BE2C (cell line): ENCODE measurements at regions not wholly inside any gene's neighbourhood (a gene's known extent, or its start where the extent isn't known, plus 50 kb on each side); places are given as distances from the start of the nearest gene placed in this dataset.
"Not testable (repeated sequence)": the region's sequence is repeated elsewhere in the genome, so short reads cannot be mapped to it uniquely, and the experiment has no call there.

ENCODE experiments used
- DNase-seq: peaks from one replicate; pipeline ENCODE4 v3.0.0-alpha.2; 2020
- H3K27me3 ChIP-seq: fragments of 250-450 bp; sonication (Bioruptor Pico); 2 replicates; pipeline ENCODE4 v1.5.1; 2020; ENCODE audit warnings: mild to moderate bottlenecking
- H3K36me3 ChIP-seq: fragments of 250-450 bp; sonication (Bioruptor Pico); 2 replicates; pipeline ENCODE4 v1.5.1; 2020; ENCODE audit warnings: mild to moderate bottlenecking
- H3K4me1 ChIP-seq: fragments of 250-450 bp; sonication (Bioruptor Pico); 2 replicates; pipeline ENCODE4 v1.5.1; 2020
- H3K4me3 ChIP-seq: 2 replicates; pipeline ENCODE4 v1.5.1; 2011; ENCODE audit warnings: low read depth, low read length
- H3K9me3 ChIP-seq: fragments of 250-450 bp; sonication (Bioruptor Pico); 2 replicates; pipeline ENCODE4 v1.5.1; 2020
- CTCF ChIP-seq: IDR thresholded peaks from 2 replicates; pipeline ENCODE4 v1.5.1; 2012; ENCODE audit warnings: mild to moderate bottlenecking, low read depth, low read length

GRCh38 chr7:23938937-23939552 is 229.0 kb downstream of the STK31 start:
- TF ChIP-seq CTCF: peak; percentile 75
- H3K9me3 ChIP-seq: no peaks in the 10 kb centered on the region
- H3K27me3 ChIP-seq: no peaks in the 10 kb centered on the region
- H3K36me3 ChIP-seq: no peaks in the 10 kb centered on the region
- H3K4me3 ChIP-seq: no peak overlapping the region
- peak; percentile 49 for DNase-seq
- peaks cover 4% of the 10 kb centered on the region; the same call in 1 of the 2 replicates for H3K4me1 ChIP-seq

GRCh38 chr7:23939747-23940146 is 229.7 kb downstream of the STK31 start:
- not testable (repeated sequence) for H3K27me3 ChIP-seq, H3K9me3 ChIP-seq, H3K4me1 ChIP-seq, H3K4me3 ChIP-seq, H3K36me3 ChIP-seq, DNase-seq

- Histone ChIP-seq H3K27me3 (no peaks in the 10 kb centered on the region), H3K4me1 (peaks cover 4% of the 10 kb centered on the region; the same call in 1 of the 2 replicates), H3K9me3 (no peaks in the 10 kb centered on the region), H3K36me3 (no peaks in the 10 kb centered on the region), H3K4me3 (no peak overlapping the region)
- TF ChIP-seq CTCF: no peak
- DNase-seq: no peak
These were observed 231.5 kb downstream of the STK31 start for GRCh38 chr7:23941551-23941950.

- no peak for TF ChIP-seq CTCF
- peaks cover 4% of the 10 kb centered on the region; the same call in 1 of the 2 replicates for H3K4me1 ChIP-seq
- H3K4me3 ChIP-seq: no peak overlapping the region
- no peaks in the 10 kb centered on the region for H3K27me3 ChIP-seq
- H3K9me3 ChIP-seq: no peaks in the 10 kb centered on the region
- H3K36me3 ChIP-seq: no peaks in the 10 kb centered on the region
- DNase-seq: no peak
These were observed 232.0 kb downstream of the STK31 start for GRCh38 chr7:23942032-23942431.

- TF ChIP-seq CTCF: no peak
- Histone ChIP-seq H3K4me1 (no peaks in the 10 kb centered on the region), H3K4me3 (no peak overlapping the region), H3K36me3 (no peaks in the 10 kb centered on the region), H3K9me3 (no peaks in the 10 kb centered on the region), H3K27me3 (no peaks in the 10 kb centered on the region)
- DNase-seq: no peak
These were observed 234.1 kb downstream of the STK31 start for GRCh38 chr7:23944131-23944530.

GRCh38 chr7:23945472-23945871 is 235.5 kb downstream of the STK31 start:
- TF ChIP-seq CTCF: no peak
- no peak overlapping the region for H3K4me3 ChIP-seq
- H3K4me1 ChIP-seq: no peaks in the 10 kb centered on the region
- no peaks in the 10 kb centered on the region for H3K9me3 ChIP-seq
- no peaks in the 10 kb centered on the region for H3K27me3 ChIP-seq
- no peaks in the 10 kb centered on the region for H3K36me3 ChIP-seq
- DNase-seq: no peak

- no peaks in the 10 kb centered on the region for H3K9me3 ChIP-seq
- H3K4me1 ChIP-seq: no peaks in the 10 kb centered on the region
- no peaks in the 10 kb centered on the region for H3K27me3 ChIP-seq
- no peak for TF ChIP-seq CTCF
- DNase-seq: no peak
- no peaks in the 10 kb centered on the region for H3K36me3 ChIP-seq
- no peak overlapping the region for H3K4me3 ChIP-seq
These were observed 245.1 kb downstream of the STK31 start for GRCh38 chr7:23955145-23955544.
